GM23338 (cell line): ENCODE measurements at regions not wholly inside any gene's neighbourhood (a gene's known extent, or its start where the extent isn't known, plus 50 kb on each side); places are given as distances from the start of the nearest gene placed in this dataset.

ENCODE experiments used
- ATAC-seq: fragments of 200-7000 bp; cut with Tn5 transposase; 3 replicates; pipeline ENCODE4 v1.9.1; 2020
- DNase-seq: peaks from one replicate; pipeline ENCODE4 v3.0.0-alpha.2; 2015; ENCODE audit warnings: low spot score
- H2AFZ ChIP-seq: fragments of 200-600 bp; sonication (generic); 2 replicates; pipeline ENCODE4 v1.8.0; 2016; ENCODE audit warnings: antibody characterized with exemption, mild to moderate bottlenecking, moderate library complexity
- H3F3A ChIP-seq: fragments of 200-600 bp; sonication (generic); replicated peaks from 2 replicates; pipeline ENCODE4 v1.8.0; 2017; ENCODE audit warnings: antibody characterized with exemption, mixed run types, low read depth
- H3K27ac ChIP-seq: fragments of 200-600 bp; sonication (generic); 2 replicates; pipeline ENCODE4 v1.6.1; 2016; ENCODE audit warnings: low read depth
- H3K27me3 ChIP-seq: fragments of 200-600 bp; sonication (generic); 2 replicates; pipeline ENCODE4 v1.8.0; 2016; ENCODE audit warnings: mild to moderate bottlenecking, mixed run types, moderate library complexity; ENCODE audit not compliant: insufficient read depth
- H3K36me3 ChIP-seq: fragments of 200-600 bp; sonication (generic); 2 replicates; pipeline ENCODE4 v1.8.0; 2016; ENCODE audit warnings: mild to moderate bottlenecking; ENCODE audit not compliant: insufficient read depth
- H3K4me1 ChIP-seq: fragments of 200-600 bp; sonication (generic); 2 replicates; pipeline ENCODE4 v1.8.0; 2016; ENCODE audit warnings: mild to moderate bottlenecking, moderate library complexity; ENCODE audit not compliant: insufficient read depth
- H3K4me2 ChIP-seq: fragments of 200-600 bp; sonication (generic); 2 replicates; pipeline ENCODE4 v1.7.1; 2017; ENCODE audit warnings: mixed run types
- H3K4me3 ChIP-seq: fragments of 200-600 bp; sonication (generic); 2 replicates; pipeline ENCODE4 v1.6.1; 2016; ENCODE audit warnings: mixed run types
- H3K79me2 ChIP-seq: fragments of 200-600 bp; sonication (generic); replicated peaks from 2 replicates; pipeline ENCODE4 v1.8.0; 2017; ENCODE audit warnings: mild to moderate bottlenecking; ENCODE audit not compliant: insufficient read depth
- H3K9me2 ChIP-seq: fragments of 200-600 bp; sonication (generic); 2 replicates; pipeline ENCODE4 v1.8.0; 2017; ENCODE audit not compliant: insufficient read depth
- H4K20me1 ChIP-seq: fragments of 200-600 bp; sonication (generic); replicated peaks from 2 replicates; pipeline ENCODE4 v1.8.0; 2017; ENCODE audit warnings: mild to moderate bottlenecking; ENCODE audit not compliant: insufficient read depth
- H3K27ac Mint-ChIP-seq: 2 replicates; pipeline ENCODE4 v1.8.0; 2020; ENCODE audit warnings: inconsistent platforms, mild to moderate bottlenecking, moderate library complexity, mixed read lengths
- H3K27me3 Mint-ChIP-seq: 3 replicates; pipeline ENCODE4 v1.8.0; 2022; ENCODE audit warnings: low read depth, mild to moderate bottlenecking, moderate library complexity, mixed read lengths, inconsistent platforms; ENCODE audit not compliant: insufficient read depth, poor library complexity
- H3K36me3 Mint-ChIP-seq: 3 replicates; pipeline ENCODE4 v1.8.0; 2021; ENCODE audit warnings: low read depth, mild to moderate bottlenecking, inconsistent platforms, moderate library complexity, mixed read lengths
- H3K4me1 Mint-ChIP-seq: 3 replicates; pipeline ENCODE4 v1.8.0; 2020; ENCODE audit warnings: mild to moderate bottlenecking, inconsistent platforms, mixed read lengths
- H3K4me3 Mint-ChIP-seq: 3 replicates; pipeline ENCODE4 v1.8.0; 2021; ENCODE audit warnings: moderate library complexity, mild to moderate bottlenecking, inconsistent platforms, mixed read lengths
- H3K9me3 Mint-ChIP-seq: 3 replicates; pipeline ENCODE4 v1.8.0; 2020; ENCODE audit warnings: moderate library complexity, mild to moderate bottlenecking, inconsistent platforms, mixed read lengths
- CREB1 ChIP-seq: fragments of 250-450 bp; sonication (Bioruptor Pico); IDR thresholded peaks from 2 replicates; pipeline ENCODE4 v1.5.0; 2020; ENCODE audit warnings: low read depth, mild to moderate bottlenecking, moderate library complexity
- CTCF ChIP-seq, 2 experiments: fragments of 200-600 bp in 1 of 2; sonication (generic) in 1 of 2; conservative IDR thresholded peaks; 2 replicates each; pipeline versions ENCODE4 v1.5.1 to v1.6.1; 2016 to 2017; ENCODE audit warnings: antibody characterized with exemption in 2 of 2, low read depth in 2 of 2, mild to moderate bottlenecking in 2 of 2, moderate library complexity in 1 of 2
- ETS1 ChIP-seq: IDR thresholded peaks from 2 replicates; pipeline ENCODE4 v1.6.1; 2016; ENCODE audit warnings: antibody characterized with exemption
- EZH2 ChIP-seq: fragments of 200-600 bp; sonication (generic); IDR thresholded peaks from one replicate; pipeline ENCODE4 v1.8.0; 2017; ENCODE audit warnings: antibody characterized with exemption, mild to moderate bottlenecking, low read depth; ENCODE audit not compliant: unreplicated experiment
- EZH2phosphoT487 ChIP-seq: fragments of 200-600 bp; sonication (generic); IDR thresholded peaks from one replicate; pipeline ENCODE4 v1.8.1; 2018; ENCODE audit warnings: antibody characterized with exemption; ENCODE audit not compliant: unreplicated experiment
- JUNB ChIP-seq: IDR thresholded peaks from one replicate; pipeline ENCODE4 v1.6.1; 2016; ENCODE audit warnings: antibody characterized with exemption; ENCODE audit not compliant: unreplicated experiment
- NANOG ChIP-seq: IDR thresholded peaks from 2 replicates; pipeline ENCODE4 v1.6.1; 2016; ENCODE audit warnings: antibody characterized with exemption, borderline replicate concordance
- POLR2AphosphoS5 ChIP-seq: IDR thresholded peaks from 2 replicates; pipeline ENCODE4 v1.6.1; 2016; ENCODE audit warnings: antibody characterized with exemption, low read depth
- REST ChIP-seq: IDR thresholded peaks from one replicate; pipeline ENCODE4 v1.6.1; 2018; ENCODE audit warnings: antibody characterized with exemption; ENCODE audit not compliant: unreplicated experiment
- STAT1 ChIP-seq: IDR thresholded peaks from one replicate; pipeline ENCODE4 v1.6.1; 2016; ENCODE audit warnings: antibody characterized with exemption; ENCODE audit not compliant: unreplicated experiment
- ZNF114 ChIP-seq: fragments of 250-450 bp; sonication (Bioruptor Pico); IDR thresholded peaks from 2 replicates; pipeline ENCODE4 v1.5.0; 2020; ENCODE audit warnings: mild to moderate bottlenecking, moderate library complexity
- ZNF331 ChIP-seq: fragments of 250-450 bp; sonication (Bioruptor Pico); IDR thresholded peaks from 2 replicates; pipeline ENCODE4 v1.5.0; 2020; ENCODE audit warnings: low read depth, mild to moderate bottlenecking, moderate library complexity
- ZNF462 ChIP-seq: fragments of 250-450 bp; sonication (Bioruptor Pico); IDR thresholded peaks from 2 replicates; pipeline ENCODE4 v1.5.0; 2020; ENCODE audit warnings: mild to moderate bottlenecking, moderate library complexity

- TF ChIP-seq ZNF331 (CRISPR knock-in tag) (no peak), JUNB (no peak), CREB1 (CRISPR knock-in tag) (no peak), EZH2phosphoT487 (no peak), ETS1 (no peak), EZH2 (no peak), ZNF114 (CRISPR knock-in tag) (no peak), REST (no peak), CTCF (conservative IDR thresholded peaks at IDR 0.05; ENCODE audit: low read depth in 2 of 2) (no peak), POLR2AphosphoS5 (no peak), NANOG (no peak), ZNF462 (CRISPR knock-in tag) (no peak), STAT1 (no peak)
- no peak overlapping the region for H3K4me3 ChIP-seq
- DNase-seq, result no peak
- H3F3A ChIP-seq, result no peaks in the 10 kb centered on the region; the same call in 1 of the 2 replicates
- H3K4me1 ChIP-seq, result peaks cover 20% of the 10 kb centered on the region
- Mint-ChIP-seq H3K4me3 (no peak overlapping the region), H3K27ac (no peak overlapping the region), H3K9me3 (peaks cover 32% of the 10 kb centered on the region), H3K36me3 (peaks cover 25% of the 10 kb centered on the region), H3K27me3 (no peaks in the 10 kb centered on the region), H3K4me1 (peaks cover 16% of the 10 kb centered on the region)
- H2AFZ ChIP-seq, result no peak overlapping the region
- no peak overlapping the region for H3K27ac ChIP-seq
- H3K79me2 ChIP-seq, result no peaks in the 10 kb centered on the region
- H3K27me3 ChIP-seq, result no peaks in the 10 kb centered on the region
- peaks cover 4% of the 10 kb centered on the region; the same call in 1 of the 2 replicates for H3K36me3 ChIP-seq
- ATAC-seq, result no peak
- no peak overlapping the region for H3K4me2 ChIP-seq
- H3K9me2 ChIP-seq, result peaks cover 39% of the 10 kb centered on the region
- no peaks in the 10 kb centered on the region for H4K20me1 ChIP-seq
These were observed 901.8 kb downstream of the VRK1 start for GRCh38 chr14:97699026-97699425.
